HEK293 (cell line): ENCODE measurements at regions not wholly inside any gene's neighbourhood (a gene's known extent, or its start where the extent isn't known, plus 50 kb on each side); places are given as distances from the start of the nearest gene placed in this dataset.

Experiments
- CTCF ChIA-PET: fragments of 350-600 bp; formaldehyde crosslinking; extraction: SDS; loops from one replicate; lab custom pipeline; 2021; ENCODE audit warnings: antibody characterized with exemption; lab: Yijun Ruan, JAX
- POLR2A ChIA-PET: fragments of 300-600 bp; formaldehyde crosslinking; extraction: SDS; loops from one replicate; lab custom pipeline; 2020; ENCODE audit warnings: antibody characterized with exemption, inconsistent platforms; lab: Yijun Ruan, JAX
- H3K27ac ChIP-seq: fragments of 200-500 bp; sonication (Bioruptor generic); 2 replicates; pipeline ENCODE4 v1.5.1; 2014; ENCODE audit warnings: low read depth, low read length, control low read depth, inconsistent platforms; ENCODE audit errors: extremely low read depth
- H3K36me3 ChIP-seq, 2 experiments: fragments of 200-500 bp in 1 of 2; sonication (Bioruptor generic) in 1 of 2; 1 replicate in 1 of 2; 2 replicates in 1 of 2; pipeline ENCODE4 v1.5.1; 2014 to 2017; ENCODE audit warnings: inconsistent platforms in 2 of 2, low read length in 2 of 2; ENCODE audit not compliant: control insufficient read depth in 2 of 2, insufficient read depth in 1 of 2
- H3K4me1 ChIP-seq: fragments of 200-500 bp; sonication (Bioruptor generic); 2 replicates; pipeline ENCODE4 v1.5.1; 2014; ENCODE audit warnings: mild to moderate bottlenecking, low read length, inconsistent platforms; ENCODE audit not compliant: control insufficient read depth, insufficient read depth
- H3K4me3 ChIP-seq: 2 replicates; pipeline ENCODE4 v1.5.1; 2011; ENCODE audit warnings: low read depth, mild to moderate bottlenecking, control low read depth, low read length, moderate library complexity
- H3K9me3 ChIP-seq: fragments of 200-500 bp; sonication (Bioruptor generic); 2 replicates; pipeline ENCODE4 v1.5.1; 2014; ENCODE audit warnings: low read depth, low read length, inconsistent platforms; ENCODE audit not compliant: control insufficient read depth, insufficient read depth
- KLF16 ChIP-seq: fragments of 450-650 bp; formaldehyde crosslinking; IDR thresholded peaks from 2 replicates; pipeline ENCODE4 v1.5.1; 2017; ENCODE audit warnings: missing biosample characterization, missing genetic modification characterization
- REPIN1 ChIP-seq: fragments of 450-650 bp; formaldehyde crosslinking; IDR thresholded peaks from 2 replicates; pipeline ENCODE4 v1.5.1; 2017; ENCODE audit warnings: missing biosample characterization, missing genetic modification characterization, low read depth
- ZBTB17 ChIP-seq: fragments of 450-650 bp; formaldehyde crosslinking; IDR thresholded peaks from 2 replicates; pipeline ENCODE4 v1.5.1; 2016; ENCODE audit warnings: missing biosample characterization, missing genetic modification characterization
- ZNF157 ChIP-seq: fragments of 450-650 bp; formaldehyde crosslinking; IDR thresholded peaks from 2 replicates; pipeline ENCODE4 v1.5.1; 2016; ENCODE audit warnings: missing biosample characterization, missing genetic modification characterization
- ZNF24 ChIP-seq: fragments of 450-650 bp; formaldehyde crosslinking; IDR thresholded peaks from 2 replicates; pipeline ENCODE4 v1.5.1; 2016; ENCODE audit warnings: missing biosample characterization, missing genetic modification characterization
- ZNF266 ChIP-seq: fragments of 450-650 bp; formaldehyde crosslinking; IDR thresholded peaks from 2 replicates; pipeline ENCODE4 v1.5.1; 2016; ENCODE audit warnings: missing biosample characterization, missing genetic modification characterization, low read depth
- ZNF341 ChIP-seq: fragments of 450-650 bp; formaldehyde crosslinking; IDR thresholded peaks from 2 replicates; pipeline ENCODE4; 2016; ENCODE audit warnings: low read depth, missing biosample characterization, missing genetic modification characterization
- ZNF350 ChIP-seq: fragments of 450-650 bp; formaldehyde crosslinking; IDR thresholded peaks from 2 replicates; pipeline ENCODE4 v1.5.0; 2017; ENCODE audit warnings: missing biosample characterization, mild to moderate bottlenecking, missing genetic modification characterization
- ZNF433 ChIP-seq: fragments of 450-650 bp; formaldehyde crosslinking; IDR thresholded peaks from 2 replicates; pipeline ENCODE4 v1.5.1; 2016; ENCODE audit warnings: missing biosample characterization, missing genetic modification characterization, low read depth
- ZNF623 ChIP-seq: fragments of 450-650 bp; formaldehyde crosslinking; IDR thresholded peaks from 2 replicates; pipeline ENCODE4 v1.5.1; 2016; ENCODE audit warnings: missing biosample characterization, missing genetic modification characterization
- ZNF707 ChIP-seq: fragments of 450-650 bp; formaldehyde crosslinking; IDR thresholded peaks from 2 replicates; pipeline ENCODE4 v1.5.1; 2016; ENCODE audit warnings: missing biosample characterization, missing genetic modification characterization
- ZNF791 ChIP-seq: fragments of 450-650 bp; formaldehyde crosslinking; IDR thresholded peaks from 2 replicates; pipeline ENCODE4 v1.5.1; 2016; ENCODE audit warnings: missing biosample characterization, missing genetic modification characterization
- TF ChIP-seq, protein P1 (sequence below): sonication (generic); formaldehyde crosslinking; IDR thresholded peaks from 2 replicates; pipeline ENCODE4 v1.8.1; 2022; ENCODE audit warnings: mild to moderate bottlenecking, moderate library complexity, missing genetic modification reagents
- TF ChIP-seq, protein P2 (sequence below): fragments of 450-650 bp; formaldehyde crosslinking; optimal IDR thresholded peaks from 2 replicates; pipeline ENCODE3; 2016; ENCODE audit warnings: missing biosample characterization, mild to moderate bottlenecking, missing genetic modification characterization
- TF ChIP-seq, protein P3 (sequence below): fragments of 450-650 bp; formaldehyde crosslinking; IDR thresholded peaks from 2 replicates; pipeline ENCODE4 v1.5.1; 2016; ENCODE audit warnings: missing biosample characterization, missing genetic modification characterization
- TF ChIP-seq, protein P4 (sequence below): fragments of 450-650 bp; formaldehyde crosslinking; IDR thresholded peaks from 2 replicates; pipeline ENCODE4 v1.5.1; 2017; ENCODE audit warnings: missing biosample characterization, missing genetic modification characterization
- TF ChIP-seq, protein P5 (sequence below): fragments of 450-650 bp; formaldehyde crosslinking; IDR thresholded peaks from 2 replicates; pipeline ENCODE4 v1.5.1; 2017; ENCODE audit warnings: missing biosample characterization, missing genetic modification characterization
- TF ChIP-seq, protein P6 (sequence below): fragments of 450-650 bp; formaldehyde crosslinking; IDR thresholded peaks from 2 replicates; pipeline ENCODE4 v1.5.1; 2016; ENCODE audit warnings: missing biosample characterization, missing genetic modification characterization

DNA sequence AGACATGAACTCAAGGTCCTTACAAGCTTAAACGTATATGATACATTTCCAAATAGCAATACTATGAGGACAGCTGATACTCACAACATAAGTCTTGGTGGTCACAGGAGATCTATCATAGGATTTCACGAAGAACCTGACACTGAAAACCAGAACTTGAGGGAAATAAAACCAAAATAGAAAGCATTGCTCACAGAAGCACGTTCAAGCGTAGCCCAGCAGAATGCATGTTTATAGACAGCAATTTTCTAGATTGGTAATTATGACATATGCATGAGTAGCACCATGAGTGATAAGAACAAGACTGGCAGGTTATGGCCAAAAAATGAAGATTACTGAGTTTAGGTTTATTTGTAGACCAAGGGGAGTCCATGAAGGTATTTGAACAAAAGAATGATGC, 243.5 kb downstream of the ETS1 start (continued):
- TF ChIP-seq, protein P1, sequence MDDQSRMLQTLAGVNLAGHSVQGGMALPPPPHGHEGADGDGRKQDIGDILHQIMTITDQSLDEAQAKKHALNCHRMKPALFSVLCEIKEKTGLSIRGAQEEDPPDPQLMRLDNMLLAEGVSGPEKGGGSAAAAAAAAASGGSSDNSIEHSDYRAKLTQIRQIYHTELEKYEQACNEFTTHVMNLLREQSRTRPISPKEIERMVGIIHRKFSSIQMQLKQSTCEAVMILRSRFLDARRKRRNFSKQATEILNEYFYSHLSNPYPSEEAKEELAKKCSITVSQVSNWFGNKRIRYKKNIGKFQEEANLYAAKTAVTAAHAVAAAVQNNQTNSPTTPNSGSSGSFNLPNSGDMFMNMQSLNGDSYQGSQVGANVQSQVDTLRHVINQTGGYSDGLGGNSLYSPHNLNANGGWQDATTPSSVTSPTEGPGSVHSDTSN (CRISPR knock-in tag) = no peak
- TF ChIP-seq, protein P2, sequence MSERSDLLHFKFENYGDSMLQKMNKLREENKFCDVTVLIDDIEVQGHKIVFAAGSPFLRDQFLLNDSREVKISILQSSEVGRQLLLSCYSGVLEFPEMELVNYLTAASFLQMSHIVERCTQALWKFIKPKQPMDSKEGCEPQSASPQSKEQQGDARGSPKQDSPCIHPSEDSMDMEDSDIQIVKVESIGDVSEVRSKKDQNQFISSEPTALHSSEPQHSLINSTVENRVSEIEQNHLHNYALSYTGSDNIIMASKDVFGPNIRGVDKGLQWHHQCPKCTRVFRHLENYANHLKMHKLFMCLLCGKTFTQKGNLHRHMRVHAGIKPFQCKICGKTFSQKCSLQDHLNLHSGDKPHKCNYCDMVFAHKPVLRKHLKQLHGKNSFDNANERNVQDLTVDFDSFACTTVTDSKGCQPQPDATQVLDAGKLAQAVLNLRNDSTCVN (tag by site-specific recombination) = no peak
- TF ChIP-seq ZNF707 (tag by site-specific recombination) (no peak), ZBTB17 (no peak), ZNF341 (no peak), ZNF24 (tag by site-specific recombination) (no peak), ZNF266 (tag by site-specific recombination) (no peak), ZNF350 (tag by site-specific recombination) (no peak), ZNF623 (tag by site-specific recombination) (no peak)

DNA sequence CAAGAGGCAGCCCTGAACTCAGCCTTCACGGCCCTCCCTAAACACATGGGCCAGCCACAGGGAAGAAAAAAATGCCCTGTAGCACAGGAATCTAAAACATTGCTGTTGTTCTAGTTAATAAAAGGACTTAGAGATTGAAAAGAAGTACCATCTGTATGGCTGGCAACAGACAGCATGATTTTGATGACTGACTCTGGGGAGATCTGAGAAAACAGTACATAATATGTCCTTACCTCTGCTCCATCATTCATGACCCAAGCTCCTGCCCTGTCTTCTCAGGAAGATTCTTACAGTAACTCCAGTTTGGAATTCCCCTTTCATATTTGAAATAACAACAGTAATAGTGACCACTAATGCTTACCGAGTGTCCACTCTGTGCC, 244.2 kb downstream of the ETS1 start:
- H3K27ac ChIP-seq = no peak overlapping the region
- no peaks in the 10 kb centered on the region for H3K4me1 ChIP-seq
- H3K4me3 ChIP-seq = no peak overlapping the region
- no peaks in the 10 kb centered on the region for H3K36me3 ChIP-seq
- no peaks in the 10 kb centered on the region for H3K9me3 ChIP-seq
- TF ChIP-seq ZNF157 (no peak), REPIN1 (tag by site-specific recombination) (no peak), ZNF791 (tag by site-specific recombination) (no peak), KLF16 (tag by site-specific recombination) (no peak), ZNF433 (tag by site-specific recombination) (no peak)
- TF ChIP-seq, protein P3, sequence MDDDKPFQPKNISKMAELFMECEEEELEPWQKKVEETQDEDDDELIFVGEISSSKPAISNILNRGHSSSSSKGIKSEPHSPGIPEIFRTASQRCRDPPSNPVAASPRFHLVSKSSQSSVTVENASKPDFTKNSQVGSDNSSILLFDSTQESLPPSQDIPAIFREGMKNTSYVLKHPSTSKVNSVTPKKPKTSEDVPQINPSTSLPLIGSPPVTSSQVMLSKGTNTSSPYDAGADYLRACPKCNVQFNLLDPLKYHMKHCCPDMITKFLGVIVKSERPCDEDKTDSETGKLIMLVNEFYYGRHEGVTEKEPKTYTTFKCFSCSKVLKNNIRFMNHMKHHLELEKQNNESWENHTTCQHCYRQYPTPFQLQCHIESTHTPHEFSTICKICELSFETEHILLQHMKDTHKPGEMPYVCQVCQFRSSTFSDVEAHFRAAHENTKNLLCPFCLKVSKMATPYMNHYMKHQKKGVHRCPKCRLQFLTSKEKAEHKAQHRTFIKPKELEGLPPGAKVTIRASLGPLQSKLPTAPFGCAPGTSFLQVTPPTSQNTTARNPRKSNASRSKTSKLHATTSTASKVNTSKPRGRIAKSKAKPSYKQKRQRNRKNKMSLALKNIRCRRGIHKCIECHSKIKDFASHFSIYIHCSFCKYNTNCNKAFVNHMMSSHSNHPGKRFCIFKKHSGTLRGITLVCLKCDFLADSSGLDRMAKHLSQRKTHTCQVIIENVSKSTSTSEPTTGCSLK (tag by site-specific recombination) = no peak
- TF ChIP-seq, protein P4, sequence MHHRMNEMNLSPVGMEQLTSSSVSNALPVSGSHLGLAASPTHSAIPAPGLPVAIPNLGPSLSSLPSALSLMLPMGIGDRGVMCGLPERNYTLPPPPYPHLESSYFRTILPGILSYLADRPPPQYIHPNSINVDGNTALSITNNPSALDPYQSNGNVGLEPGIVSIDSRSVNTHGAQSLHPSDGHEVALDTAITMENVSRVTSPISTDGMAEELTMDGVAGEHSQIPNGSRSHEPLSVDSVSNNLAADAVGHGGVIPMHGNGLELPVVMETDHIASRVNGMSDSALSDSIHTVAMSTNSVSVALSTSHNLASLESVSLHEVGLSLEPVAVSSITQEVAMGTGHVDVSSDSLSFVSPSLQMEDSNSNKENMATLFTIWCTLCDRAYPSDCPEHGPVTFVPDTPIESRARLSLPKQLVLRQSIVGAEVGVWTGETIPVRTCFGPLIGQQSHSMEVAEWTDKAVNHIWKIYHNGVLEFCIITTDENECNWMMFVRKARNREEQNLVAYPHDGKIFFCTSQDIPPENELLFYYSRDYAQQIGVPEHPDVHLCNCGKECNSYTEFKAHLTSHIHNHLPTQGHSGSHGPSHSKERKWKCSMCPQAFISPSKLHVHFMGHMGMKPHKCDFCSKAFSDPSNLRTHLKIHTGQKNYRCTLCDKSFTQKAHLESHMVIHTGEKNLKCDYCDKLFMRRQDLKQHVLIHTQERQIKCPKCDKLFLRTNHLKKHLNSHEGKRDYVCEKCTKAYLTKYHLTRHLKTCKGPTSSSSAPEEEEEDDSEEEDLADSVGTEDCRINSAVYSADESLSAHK (tag by site-specific recombination) = no peak
- TF ChIP-seq, protein P5, sequence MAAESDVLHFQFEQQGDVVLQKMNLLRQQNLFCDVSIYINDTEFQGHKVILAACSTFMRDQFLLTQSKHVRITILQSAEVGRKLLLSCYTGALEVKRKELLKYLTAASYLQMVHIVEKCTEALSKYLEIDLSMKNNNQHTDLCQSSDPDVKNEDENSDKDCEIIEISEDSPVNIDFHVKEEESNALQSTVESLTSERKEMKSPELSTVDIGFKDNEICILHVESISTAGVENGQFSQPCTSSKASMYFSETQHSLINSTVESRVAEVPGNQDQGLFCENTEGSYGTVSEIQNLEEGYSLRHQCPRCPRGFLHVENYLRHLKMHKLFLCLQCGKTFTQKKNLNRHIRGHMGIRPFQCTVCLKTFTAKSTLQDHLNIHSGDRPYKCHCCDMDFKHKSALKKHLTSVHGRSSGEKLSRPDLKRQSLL (tag by site-specific recombination) = no peak
- TF ChIP-seq, protein P6, sequence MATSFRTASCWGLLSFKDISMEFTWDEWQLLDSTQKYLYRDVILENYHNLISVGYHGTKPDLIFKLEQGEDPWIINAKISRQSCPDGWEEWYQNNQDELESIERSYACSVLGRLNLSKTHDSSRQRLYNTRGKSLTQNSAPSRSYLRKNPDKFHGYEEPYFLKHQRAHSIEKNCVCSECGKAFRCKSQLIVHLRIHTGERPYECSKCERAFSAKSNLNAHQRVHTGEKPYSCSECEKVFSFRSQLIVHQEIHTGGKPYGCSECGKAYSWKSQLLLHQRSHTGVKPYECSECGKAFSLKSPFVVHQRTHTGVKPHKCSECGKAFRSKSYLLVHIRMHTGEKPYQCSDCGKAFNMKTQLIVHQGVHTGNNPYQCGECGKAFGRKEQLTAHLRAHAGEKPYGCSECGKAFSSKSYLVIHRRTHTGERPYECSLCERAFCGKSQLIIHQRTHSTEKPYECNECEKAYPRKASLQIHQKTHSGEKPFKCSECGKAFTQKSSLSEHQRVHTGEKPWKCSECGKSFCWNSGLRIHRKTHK (tag by site-specific recombination) = no peak
- TF ChIP-seq, all 188 proteins: peak for 0
- ChIA-PET CTCF (interaction anchor here (1.3 kb wide), 1 partner anchor 288 kb away, joined by 4 read pairs; no protein-coding TSS in a partner anchor), POLR2A (no interaction called here)
